Endodermal cell (in vitro differentiated cells): ENCODE measurements at regions not wholly inside any gene's neighbourhood (a gene's known extent, or its start where the extent isn't known, plus 50 kb on each side); places are given as distances from the start of the nearest gene placed in this dataset.

ENCODE experiments used
- DNase-seq: peaks from one replicate; pipeline ENCODE4 v3.0.0-alpha.2; 2017
- H3K27ac ChIP-seq: 2 replicates; pipeline ENCODE4 v1.5.1; 2013; ENCODE audit warnings: mild to moderate bottlenecking, low read depth, low read length, moderate library complexity
- H3K27me3 ChIP-seq: 2 replicates; pipeline ENCODE4 v1.6.1; 2013; ENCODE audit warnings: mild to moderate bottlenecking, low read length, moderate library complexity; ENCODE audit not compliant: insufficient read depth, control insufficient read depth, poor library complexity, severe bottlenecking
- H3K36me3 ChIP-seq: 2 replicates; pipeline ENCODE4 v1.7.0; 2013; ENCODE audit warnings: mild to moderate bottlenecking, low read length, moderate library complexity; ENCODE audit not compliant: control insufficient read depth, insufficient read depth
- H3K4me1 ChIP-seq: one replicate; pipeline ENCODE4 v1.7.0; 2013; ENCODE audit warnings: low read length; ENCODE audit not compliant: control insufficient read depth, insufficient read depth
- H3K4me3 ChIP-seq: 2 replicates; pipeline ENCODE4 v1.5.1; 2013; ENCODE audit warnings: mild to moderate bottlenecking, low read length, moderate library complexity
- H3K9ac ChIP-seq: 2 replicates; pipeline ENCODE4 v1.6.1; 2013; ENCODE audit warnings: mild to moderate bottlenecking, low read length, moderate library complexity; ENCODE audit not compliant: poor library complexity, severe bottlenecking; ENCODE audit errors: extremely low read depth
- H3K9me3 ChIP-seq: 2 replicates; pipeline ENCODE4 v1.6.1; 2013; ENCODE audit warnings: mild to moderate bottlenecking, low read length, moderate library complexity; ENCODE audit not compliant: control insufficient read depth
- H3K27ac Mint-ChIP-seq: 2 replicates; pipeline ENCODE4 v1.8.0; 2020; ENCODE audit warnings: mixed read lengths
- H3K27me3 Mint-ChIP-seq: 2 replicates; pipeline ENCODE4 v1.8.0; 2021; ENCODE audit warnings: mild to moderate bottlenecking, mixed read lengths; ENCODE audit not compliant: insufficient read depth
- H3K36me3 Mint-ChIP-seq: 2 replicates; pipeline ENCODE4 v1.8.0; 2020; ENCODE audit warnings: low read depth, mixed read lengths
- H3K4me1 Mint-ChIP-seq: 2 replicates; pipeline ENCODE4 v1.8.0; 2020; ENCODE audit warnings: mixed read lengths
- H3K4me3 Mint-ChIP-seq: 2 replicates; pipeline ENCODE4 v1.8.0; 2020; ENCODE audit warnings: mild to moderate bottlenecking, moderate library complexity, mixed read lengths
- H3K9me3 Mint-ChIP-seq: 2 replicates; pipeline ENCODE4 v1.8.0; 2020; ENCODE audit warnings: mild to moderate bottlenecking, mixed read lengths
- WGBS, 2 experiments: methylation state at CpG; one replicate each; pipeline versions ENCODE4 v1.1.5 to v1.1.7; 2013; ENCODE audit warnings: missing lambda C conversion rate in 2 of 2, mixed read lengths in 1 of 2; ENCODE audit not compliant: insufficient coverage in 1 of 2, insufficient read length in 1 of 2; 5-methylcytosine and 5-hydroxymethylcytosine counted together
- TF ChIP-seq, protein P1 (sequence below): fragments of 200-600 bp; sonication (generic); conservative IDR thresholded peaks from 2 replicates; pipeline ENCODE4 v1.5.0; 2021; ENCODE audit warnings: antibody characterized with exemption, mild to moderate bottlenecking

DNA sequence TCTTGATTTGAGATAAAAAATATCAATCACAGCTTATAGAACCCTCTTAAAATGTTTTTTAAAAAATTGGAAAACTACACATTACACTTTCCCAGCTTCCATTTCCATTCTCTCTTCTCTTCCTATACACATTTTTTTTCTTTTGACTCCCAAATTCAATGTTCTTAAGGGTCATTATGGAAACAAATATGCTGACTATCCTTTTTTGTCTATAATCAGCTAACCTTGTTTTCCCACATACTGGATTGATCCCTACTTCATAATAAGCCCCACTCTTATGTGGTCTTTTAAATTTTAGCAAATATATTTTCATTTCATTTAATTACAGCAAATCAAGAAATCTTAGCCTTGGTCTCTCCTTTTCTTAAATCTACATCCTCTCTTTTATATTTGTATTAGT lies 378.4 kb downstream of the MEI4 start:
- H3K4me3 ChIP-seq = no peak overlapping the region
- no peaks in the 10 kb centered on the region for H3K4me1 ChIP-seq
- Mint-ChIP-seq H3K36me3 (no peaks in the 10 kb centered on the region), H3K4me3 (no peak overlapping the region), H3K27ac (no peak overlapping the region), H3K4me1 (no peaks in the 10 kb centered on the region), H3K9me3 (peaks cover 10% of the 10 kb centered on the region), H3K27me3 (no peaks in the 10 kb centered on the region)
- DNase-seq = no peak
- H3K36me3 ChIP-seq = no peaks in the 10 kb centered on the region
- H3K27ac ChIP-seq = no peak overlapping the region
- no peaks in the 10 kb centered on the region for H3K9me3 ChIP-seq
- H3K9ac ChIP-seq = no peak overlapping the region
- TF ChIP-seq, protein P1, sequence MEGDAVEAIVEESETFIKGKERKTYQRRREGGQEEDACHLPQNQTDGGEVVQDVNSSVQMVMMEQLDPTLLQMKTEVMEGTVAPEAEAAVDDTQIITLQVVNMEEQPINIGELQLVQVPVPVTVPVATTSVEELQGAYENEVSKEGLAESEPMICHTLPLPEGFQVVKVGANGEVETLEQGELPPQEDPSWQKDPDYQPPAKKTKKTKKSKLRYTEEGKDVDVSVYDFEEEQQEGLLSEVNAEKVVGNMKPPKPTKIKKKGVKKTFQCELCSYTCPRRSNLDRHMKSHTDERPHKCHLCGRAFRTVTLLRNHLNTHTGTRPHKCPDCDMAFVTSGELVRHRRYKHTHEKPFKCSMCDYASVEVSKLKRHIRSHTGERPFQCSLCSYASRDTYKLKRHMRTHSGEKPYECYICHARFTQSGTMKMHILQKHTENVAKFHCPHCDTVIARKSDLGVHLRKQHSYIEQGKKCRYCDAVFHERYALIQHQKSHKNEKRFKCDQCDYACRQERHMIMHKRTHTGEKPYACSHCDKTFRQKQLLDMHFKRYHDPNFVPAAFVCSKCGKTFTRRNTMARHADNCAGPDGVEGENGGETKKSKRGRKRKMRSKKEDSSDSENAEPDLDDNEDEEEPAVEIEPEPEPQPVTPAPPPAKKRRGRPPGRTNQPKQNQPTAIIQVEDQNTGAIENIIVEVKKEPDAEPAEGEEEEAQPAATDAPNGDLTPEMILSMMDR = no peak
- no peaks in the 10 kb centered on the region for H3K27me3 ChIP-seq

DNA sequence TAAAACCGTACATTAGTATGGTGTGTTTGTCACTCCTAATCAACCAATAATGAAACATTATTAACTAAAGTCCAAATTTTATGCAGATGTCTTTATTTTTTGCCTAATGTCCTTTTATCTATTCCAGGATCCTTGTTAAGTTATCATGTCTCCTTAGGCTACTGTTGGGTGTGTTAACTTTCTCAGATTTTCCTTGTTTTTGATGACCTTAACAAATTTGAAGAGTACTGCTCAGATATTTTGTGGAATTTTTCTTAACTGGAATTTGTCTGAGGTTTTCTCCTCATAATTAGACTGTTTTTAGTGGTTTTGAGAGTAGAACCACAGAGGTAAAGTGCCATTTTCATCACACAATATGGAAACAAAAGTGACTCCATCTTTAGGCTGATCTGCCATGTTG lies 406.3 kb downstream of the MEI4 start:
- H3K36me3 Mint-ChIP-seq = no peaks in the 10 kb centered on the region
- no peaks in the 10 kb centered on the region for H3K36me3 ChIP-seq
- TF ChIP-seq, protein P1 = no peak
- WGBS, 2 experiments = 86 to 89% methylated on average over 1 of the region's 1 CpG
- H3K27ac Mint-ChIP-seq = no peak overlapping the region
- no peak overlapping the region for H3K4me3 ChIP-seq
- no peaks in the 10 kb centered on the region for H3K27me3 Mint-ChIP-seq
- no peak overlapping the region for H3K4me3 Mint-ChIP-seq
- no peaks in the 10 kb centered on the region for H3K9me3 Mint-ChIP-seq
- no peak overlapping the region for H3K27ac ChIP-seq
- no peak overlapping the region for H3K9ac ChIP-seq
- H3K4me1 Mint-ChIP-seq = no peaks in the 10 kb centered on the region
- H3K27me3 ChIP-seq = no peaks in the 10 kb centered on the region
- H3K4me1 ChIP-seq = no peaks in the 10 kb centered on the region
- H3K9me3 ChIP-seq = no peaks in the 10 kb centered on the region
- DNase-seq = no peak

DNA sequence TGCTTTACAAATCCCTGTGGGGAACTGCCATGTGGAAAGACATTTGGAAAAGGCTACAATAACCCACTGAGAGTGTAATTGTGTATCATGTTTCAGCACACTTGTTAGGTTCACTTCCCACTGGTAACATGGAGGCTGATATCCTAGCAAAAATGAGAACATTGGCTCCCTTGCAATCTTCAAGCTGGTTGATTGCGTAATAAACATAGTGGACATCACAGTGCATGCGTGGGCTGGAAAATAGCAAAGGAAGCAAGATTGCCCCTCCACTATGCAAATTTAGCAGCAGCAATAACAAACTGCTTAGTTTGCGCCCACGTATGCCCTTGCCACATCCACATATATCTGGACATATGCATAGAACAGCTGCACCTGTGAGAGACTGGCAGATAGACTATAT lies 410.2 kb downstream of the MEI4 start:
- H3K9me3 ChIP-seq = no peaks in the 10 kb centered on the region
- no peak overlapping the region for H3K4me3 ChIP-seq
- Mint-ChIP-seq H3K27me3 (no peaks in the 10 kb centered on the region), H3K9me3 (no peaks in the 10 kb centered on the region), H3K4me3 (no peak overlapping the region), H3K36me3 (no peaks in the 10 kb centered on the region), H3K4me1 (no peaks in the 10 kb centered on the region), H3K27ac (no peak overlapping the region)
- H3K9ac ChIP-seq = no peak overlapping the region
- H3K27ac ChIP-seq = no peak overlapping the region
- no peaks in the 10 kb centered on the region for H3K4me1 ChIP-seq
- TF ChIP-seq, protein P1 = no peak
- WGBS, 2 experiments = 90 to 98% methylated on average over 4 of the region's 4 CpGs
- H3K36me3 ChIP-seq = no peaks in the 10 kb centered on the region
- no peaks in the 10 kb centered on the region for H3K27me3 ChIP-seq
- no peak for DNase-seq
